ENCODE measurements at regions not wholly inside any gene's neighbourhood (a gene's known extent, or its start where the extent isn't known, plus 50 kb on each side); places are given as distances from the start of the nearest gene placed in this dataset.

DNA sequence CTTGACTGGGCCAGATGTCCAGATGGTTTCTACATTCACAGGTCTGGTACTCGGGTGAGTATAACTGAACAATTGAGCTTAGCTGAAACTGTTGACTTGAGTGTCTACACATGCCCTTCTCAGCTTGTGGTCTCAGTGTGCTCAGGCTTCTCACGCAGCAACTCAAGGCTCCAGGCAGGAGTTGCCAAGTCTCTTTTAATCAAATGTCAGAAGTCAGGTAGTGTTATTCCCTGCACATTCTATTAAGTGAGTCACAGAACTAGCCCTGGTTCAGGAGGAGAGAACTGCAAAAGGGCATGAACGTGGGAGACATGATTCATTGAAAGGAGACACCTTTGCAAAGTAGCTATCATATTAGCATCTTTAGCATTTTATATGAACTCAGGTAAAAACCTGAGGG is 199.3 kb upstream of the ACTBL2 start:
- H3K4me1 ChIP-seq (ENCODE audit: insufficient read depth, low read length, severe bottlenecking): no peaks in the 10 kb centered on the region
- no peaks in the 10 kb centered on the region for H3F3A ChIP-seq (ENCODE audit: insufficient read depth, low read length)
- no peak overlapping the region for H2AFZ ChIP-seq (ENCODE audit: low read length)
- no peaks in the 10 kb centered on the region for H4K20me1 ChIP-seq (ENCODE audit: insufficient read depth, low read length)
- H3K27me3 ChIP-seq (ENCODE audit: insufficient read depth, low read length): no peaks in the 10 kb centered on the region
- no peak overlapping the region for H3K4me3 ChIP-seq (ENCODE audit: low read depth, low read length, poor library complexity, severe bottlenecking)
- H3K9me3 ChIP-seq (ENCODE audit: low read length): no peaks in the 10 kb centered on the region
- no peak overlapping the region for H3K4me2 ChIP-seq (ENCODE audit: low read length)
- H3K9me2 ChIP-seq (ENCODE audit: low read depth, low read length): no peaks in the 10 kb centered on the region
- H3K36me3 ChIP-seq (ENCODE audit: insufficient read depth, low read length): no peaks in the 10 kb centered on the region
- TF ChIP-seq CTCF (IDR thresholded peaks at IDR 0.05; ENCODE audit: low read length) (no peak), EZH2 (IDR thresholded peaks at IDR 0.05; ENCODE audit: borderline replicate concordance, low read length) (no peak)
- H3K27ac ChIP-seq (ENCODE audit: low read depth, low read length, poor library complexity, severe bottlenecking): no peak overlapping the region
- no peak overlapping the region for H3K9ac ChIP-seq (ENCODE audit: low read length)
- no peaks in the 10 kb centered on the region for H3K79me2 ChIP-seq (ENCODE audit: insufficient read depth, low read length)

- no peaks in the 10 kb centered on the region for H3K9me3 ChIP-seq (ENCODE audit: low read length)
- H3K79me2 ChIP-seq (ENCODE audit: insufficient read depth, low read length): no peaks in the 10 kb centered on the region
- H3K4me3 ChIP-seq (ENCODE audit: low read depth, low read length, poor library complexity, severe bottlenecking): no peak overlapping the region
- H3F3A ChIP-seq (ENCODE audit: insufficient read depth, low read length): no peaks in the 10 kb centered on the region
- no peaks in the 10 kb centered on the region for H3K9me2 ChIP-seq (ENCODE audit: low read depth, low read length)
- H3K4me1 ChIP-seq (ENCODE audit: insufficient read depth, low read length, severe bottlenecking): no peaks in the 10 kb centered on the region
- H3K9ac ChIP-seq (ENCODE audit: low read length): no peak overlapping the region
- H2AFZ ChIP-seq (ENCODE audit: low read length): no peak overlapping the region
- no peaks in the 10 kb centered on the region for H4K20me1 ChIP-seq (ENCODE audit: insufficient read depth, low read length)
- H3K27me3 ChIP-seq (ENCODE audit: insufficient read depth, low read length): no peaks in the 10 kb centered on the region
- TF ChIP-seq EZH2 (IDR thresholded peaks at IDR 0.05; ENCODE audit: borderline replicate concordance, low read length) (no peak), CTCF (IDR thresholded peaks at IDR 0.05; ENCODE audit: low read length) (no peak)
- no peak overlapping the region for H3K27ac ChIP-seq (ENCODE audit: low read depth, low read length, poor library complexity, severe bottlenecking)
- H3K4me2 ChIP-seq (ENCODE audit: low read length): no peak overlapping the region
- H3K36me3 ChIP-seq (ENCODE audit: insufficient read depth, low read length): no peaks in the 10 kb centered on the region
Measured at GRCh38 chr5:57680686-57681085, 198.1 kb upstream of the ACTBL2 start.

DNA sequence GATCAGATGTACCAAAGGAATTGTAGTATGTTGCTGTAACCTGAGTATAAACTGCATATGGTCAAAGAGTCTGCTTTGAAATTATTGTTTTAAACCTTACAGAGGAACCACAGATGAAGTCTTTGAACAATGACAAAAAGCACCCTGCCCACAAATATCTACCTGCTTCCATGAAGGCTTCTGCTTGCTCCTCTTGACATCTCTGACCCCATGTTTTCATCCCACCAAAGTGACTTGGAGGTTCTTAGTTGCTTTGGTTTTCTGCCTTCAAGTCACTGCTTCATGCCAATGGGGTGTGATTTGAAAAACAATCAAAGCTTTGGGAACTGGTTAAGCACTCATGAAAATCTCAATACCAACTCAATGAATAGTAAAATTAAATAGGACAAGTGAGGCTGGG is 194.6 kb upstream of the ACTBL2 start:
- H3K4me2 ChIP-seq (ENCODE audit: low read length): no peak overlapping the region
- no peaks in the 10 kb centered on the region for H3K9me2 ChIP-seq (ENCODE audit: low read depth, low read length)
- no peak overlapping the region for H3K4me3 ChIP-seq (ENCODE audit: low read depth, low read length, poor library complexity, severe bottlenecking)
- no peaks in the 10 kb centered on the region for H3K4me1 ChIP-seq (ENCODE audit: insufficient read depth, low read length, severe bottlenecking)
- H3K27me3 ChIP-seq (ENCODE audit: insufficient read depth, low read length): no peaks in the 10 kb centered on the region
- H4K20me1 ChIP-seq (ENCODE audit: insufficient read depth, low read length): no peaks in the 10 kb centered on the region
- no peak for TF ChIP-seq EZH2 (IDR thresholded peaks at IDR 0.05; ENCODE audit: borderline replicate concordance, low read length)
- no peak for TF ChIP-seq CTCF (IDR thresholded peaks at IDR 0.05; ENCODE audit: low read length)
- no peaks in the 10 kb centered on the region for H3K9me3 ChIP-seq (ENCODE audit: low read length)
- no peaks in the 10 kb centered on the region for H3F3A ChIP-seq (ENCODE audit: insufficient read depth, low read length)
- H2AFZ ChIP-seq (ENCODE audit: low read length): no peak overlapping the region
- H3K27ac ChIP-seq (ENCODE audit: low read depth, low read length, poor library complexity, severe bottlenecking): no peak overlapping the region
- no peaks in the 10 kb centered on the region for H3K79me2 ChIP-seq (ENCODE audit: insufficient read depth, low read length)
- H3K9ac ChIP-seq (ENCODE audit: low read length): no peak overlapping the region
- no peaks in the 10 kb centered on the region for H3K36me3 ChIP-seq (ENCODE audit: insufficient read depth, low read length)
